Breast epithelium (tissue), 4 donors: ENCODE measurements at regions not wholly inside any gene's neighbourhood (a gene's known extent, or its start where the extent isn't known, plus 50 kb on each side); places are given as distances from the start of the nearest gene placed in this dataset.
"Not testable (repeated sequence)": the region's sequence is repeated elsewhere in the genome, so short reads cannot be mapped to it uniquely, and the experiment has no call there.

Source experiments
- DNase-seq, 2 donors: peaks; one replicate each; pipeline ENCODE4 v3.0.0-alpha.2; 2019; ENCODE audit warnings: low spot score in 2 of 2
- H3K27ac ChIP-seq, 2 donors: fragments of 200-600 bp; sonication (generic) in 1 of 2; one replicate each; pipeline ENCODE4 v1.5.1; 2016 to 2019; ENCODE audit warnings: mild to moderate bottlenecking in 1 of 2
- H3K27me3 ChIP-seq, 2 donors: fragments of 200-600 bp; sonication (generic) in 1 of 2; one replicate each; pipeline versions ENCODE4 v1.5.1 to v1.6.0; 2017 to 2019; ENCODE audit warnings: control low read depth in 1 of 2, mild to moderate bottlenecking in 1 of 2
- H3K36me3 ChIP-seq: fragments of 200-600 bp; one replicate; pipeline ENCODE4 v1.5.1; 2019
- H3K4me1 ChIP-seq, 2 donors: fragments of 200-600 bp; sonication (generic); one replicate each; pipeline ENCODE4 v1.5.1; 2016 to 2019; ENCODE audit warnings: control low read depth in 1 of 2
- H3K4me3 ChIP-seq, 3 donors: fragments of 200-600 bp; sonication (generic); 1 replicate in 2 of 3; 2 replicates in 1 of 3; pipeline ENCODE4 v1.5.1; 2016 to 2019; ENCODE audit warnings: mild to moderate bottlenecking in 3 of 3, moderate library complexity in 2 of 3
- H3K9me3 ChIP-seq, 2 donors: fragments of 200-600 bp; sonication (generic) in 1 of 2; one replicate each; pipeline ENCODE4 v1.5.1; 2016 to 2019; ENCODE audit warnings: control low read depth in 1 of 2
- POLR2A ChIP-seq: fragments of 450-650 bp; IDR thresholded peaks from one replicate; pipeline ENCODE4 v1.6.1; 2016; ENCODE audit warnings: antibody characterized with exemption, mild to moderate bottlenecking, moderate library complexity
- POLR2AphosphoS5 ChIP-seq, 3 donors: sonication (generic); formaldehyde crosslinking; IDR thresholded peaks; one replicate each; pipeline ENCODE4 v1.6.1; 2017; ENCODE audit warnings: antibody characterized with exemption in 3 of 3
- intact Hi-C: fragments of 100-400 bp; cut with DNase I; formaldehyde crosslinking; loops from one replicate; pipeline ENCODE4 v1.15.1; 2023; ENCODE audit warnings: low total_unique reads
- TF ChIP-seq, protein P1 (sequence below), 3 donors: fragments of 450-650 bp; IDR thresholded peaks; one replicate each; pipeline ENCODE4 v1.5.1; 2016 to 2017; ENCODE audit warnings: antibody characterized with exemption in 3 of 3, mild to moderate bottlenecking in 3 of 3, moderate library complexity in 3 of 3

DNA sequence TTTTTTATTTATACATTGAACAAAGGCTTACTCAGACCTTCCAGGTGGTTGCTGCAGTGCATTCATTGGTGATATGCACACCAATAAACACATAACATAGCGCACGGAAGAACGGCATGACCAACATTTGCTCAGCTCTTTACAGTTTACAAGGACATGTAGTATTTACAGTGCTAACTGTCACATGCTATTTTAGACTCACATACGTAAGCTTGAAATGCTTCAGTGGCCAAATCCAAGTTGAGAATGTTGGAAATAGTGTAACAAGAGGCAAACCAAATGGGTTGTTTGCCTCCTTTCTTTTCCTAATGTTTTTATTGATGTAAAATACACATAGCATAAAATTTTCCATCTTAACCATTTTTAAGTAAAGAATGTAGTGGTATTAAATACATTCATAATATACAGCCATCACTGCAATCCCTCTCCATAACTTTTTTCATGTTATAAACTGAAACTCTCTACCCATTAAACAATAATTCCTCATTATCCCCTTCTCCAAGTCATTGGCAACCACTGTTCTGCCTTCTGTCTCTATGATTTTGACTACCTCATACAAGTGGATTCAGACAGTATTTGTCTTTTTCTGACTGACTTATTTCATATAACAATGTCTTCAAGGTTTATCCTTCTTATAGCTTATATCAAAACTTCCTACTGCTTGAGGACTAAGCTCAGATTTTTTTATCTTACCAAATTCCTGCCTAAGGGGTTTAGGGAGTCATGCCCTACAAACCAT lies 1722.9 kb upstream of the AGA start:
- Histone ChIP-seq H3K27ac (no peak overlapping the region), H3K36me3 (no peaks in the 10 kb centered on the region), H3K27me3 (no peaks in the 10 kb centered on the region), H3K4me3 (no peak overlapping the region), H3K4me1 (no peaks in the 10 kb centered on the region), H3K9me3 (no peaks in the 10 kb centered on the region)
- TF ChIP-seq POLR2AphosphoS5 (IDR thresholded peaks at IDR 0.05) (no peak), POLR2A (no peak)
- TF ChIP-seq, protein P1, sequence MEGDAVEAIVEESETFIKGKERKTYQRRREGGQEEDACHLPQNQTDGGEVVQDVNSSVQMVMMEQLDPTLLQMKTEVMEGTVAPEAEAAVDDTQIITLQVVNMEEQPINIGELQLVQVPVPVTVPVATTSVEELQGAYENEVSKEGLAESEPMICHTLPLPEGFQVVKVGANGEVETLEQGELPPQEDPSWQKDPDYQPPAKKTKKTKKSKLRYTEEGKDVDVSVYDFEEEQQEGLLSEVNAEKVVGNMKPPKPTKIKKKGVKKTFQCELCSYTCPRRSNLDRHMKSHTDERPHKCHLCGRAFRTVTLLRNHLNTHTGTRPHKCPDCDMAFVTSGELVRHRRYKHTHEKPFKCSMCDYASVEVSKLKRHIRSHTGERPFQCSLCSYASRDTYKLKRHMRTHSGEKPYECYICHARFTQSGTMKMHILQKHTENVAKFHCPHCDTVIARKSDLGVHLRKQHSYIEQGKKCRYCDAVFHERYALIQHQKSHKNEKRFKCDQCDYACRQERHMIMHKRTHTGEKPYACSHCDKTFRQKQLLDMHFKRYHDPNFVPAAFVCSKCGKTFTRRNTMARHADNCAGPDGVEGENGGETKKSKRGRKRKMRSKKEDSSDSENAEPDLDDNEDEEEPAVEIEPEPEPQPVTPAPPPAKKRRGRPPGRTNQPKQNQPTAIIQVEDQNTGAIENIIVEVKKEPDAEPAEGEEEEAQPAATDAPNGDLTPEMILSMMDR (IDR thresholded peaks at IDR 0.05), result no peak
- no peak for DNase-seq
- intact Hi-C loops, result no loop called here

DNA sequence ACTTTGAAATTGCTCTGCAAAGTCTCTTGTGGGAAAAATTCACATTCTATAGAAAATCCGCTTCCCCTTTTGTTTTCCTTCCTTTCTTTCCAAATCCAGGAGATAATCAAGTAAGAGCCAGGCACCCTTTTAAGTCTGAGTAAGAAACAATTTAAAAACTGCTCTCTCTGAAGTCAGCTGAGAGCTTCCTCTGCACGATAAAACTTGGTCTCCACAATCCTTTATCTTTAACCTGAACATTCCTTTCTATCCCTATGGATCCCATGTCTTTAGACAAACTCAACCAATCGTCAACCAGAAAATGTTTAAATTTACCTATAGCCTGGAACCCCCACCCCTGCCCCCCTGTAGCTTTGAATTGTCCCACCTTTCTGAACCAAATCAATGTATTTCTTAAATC lies 1723.6 kb upstream of the AGA start:
- intact Hi-C loops, result no loop called here
- H3K36me3 ChIP-seq, result no peaks in the 10 kb centered on the region
- H3K4me1 ChIP-seq, result no peaks in the 10 kb centered on the region
- peaks cover 0 to 5% of the 10 kb centered on the region in 2 donors for H3K9me3 ChIP-seq
- no peak overlapping the region for H3K4me3 ChIP-seq
- no peaks in the 10 kb centered on the region for H3K27me3 ChIP-seq
- DNase-seq, result no peak
- no peak overlapping the region for H3K27ac ChIP-seq
- TF ChIP-seq POLR2A (no peak), POLR2AphosphoS5 (IDR thresholded peaks at IDR 0.05) (no peak)
- TF ChIP-seq, protein P1 (IDR thresholded peaks at IDR 0.05), result no peak

DNA sequence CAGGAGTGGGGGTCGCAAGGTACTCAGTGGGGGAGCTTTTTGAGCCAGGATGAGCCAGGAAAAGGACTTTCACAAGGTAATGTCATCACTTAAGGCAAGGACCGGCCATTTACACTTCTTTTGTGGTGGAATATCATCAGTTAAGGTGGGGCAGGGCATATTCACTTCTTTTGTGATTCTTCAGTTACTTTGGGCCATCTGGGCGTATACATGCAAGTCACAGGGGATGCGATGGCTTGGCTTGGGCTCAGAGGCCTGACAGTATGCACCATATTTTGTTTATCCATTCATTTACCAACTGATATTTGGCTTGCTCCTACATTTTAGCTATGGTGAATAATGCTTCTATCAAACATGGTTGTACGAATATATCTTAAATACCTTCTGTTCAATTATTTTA lies 1728.1 kb upstream of the AGA start:
- DNase-seq, H3K4me3 ChIP-seq, H3K27me3 ChIP-seq, intact Hi-C loops, H3K27ac ChIP-seq, H3K36me3 ChIP-seq, H3K4me1 ChIP-seq: not testable (repeated sequence)
- H3K9me3 ChIP-seq, result peaks cover 0 to 16% of the 10 kb centered on the region in 2 donors

DNA sequence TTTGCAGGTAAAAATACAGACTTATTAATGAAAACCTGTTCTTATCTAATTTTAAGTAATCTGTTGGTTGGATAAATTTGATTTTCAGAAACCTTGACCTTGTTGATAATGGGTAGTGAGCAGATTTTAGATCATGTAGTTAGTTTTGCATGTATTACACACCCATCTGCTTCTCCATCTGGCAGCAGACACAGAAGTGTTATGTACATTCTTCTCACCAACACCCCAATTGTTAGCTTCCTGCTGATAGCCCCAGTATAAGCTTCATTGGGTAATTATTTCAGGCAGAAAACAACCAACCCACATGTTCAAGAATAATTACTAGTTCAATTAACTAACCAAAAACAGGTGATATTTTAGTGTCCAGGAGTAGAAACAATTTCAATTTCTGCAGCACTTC lies 1740.5 kb upstream of the AGA start:
- intact Hi-C loops, result no loop called here
- DNase-seq, result no peak
- H3K4me1 ChIP-seq, result no peaks in the 10 kb centered on the region
- TF ChIP-seq POLR2AphosphoS5 (IDR thresholded peaks at IDR 0.05) (no peak), POLR2A (no peak)
- TF ChIP-seq, protein P1 (IDR thresholded peaks at IDR 0.05), result no peak
- H3K9me3 ChIP-seq, result peaks cover 3 to 17% of the 10 kb centered on the region in 2 donors
- H3K4me3 ChIP-seq, result no peak overlapping the region
- no peaks in the 10 kb centered on the region for H3K36me3 ChIP-seq
- H3K27me3 ChIP-seq, result no peaks in the 10 kb centered on the region
- no peak overlapping the region for H3K27ac ChIP-seq

DNA sequence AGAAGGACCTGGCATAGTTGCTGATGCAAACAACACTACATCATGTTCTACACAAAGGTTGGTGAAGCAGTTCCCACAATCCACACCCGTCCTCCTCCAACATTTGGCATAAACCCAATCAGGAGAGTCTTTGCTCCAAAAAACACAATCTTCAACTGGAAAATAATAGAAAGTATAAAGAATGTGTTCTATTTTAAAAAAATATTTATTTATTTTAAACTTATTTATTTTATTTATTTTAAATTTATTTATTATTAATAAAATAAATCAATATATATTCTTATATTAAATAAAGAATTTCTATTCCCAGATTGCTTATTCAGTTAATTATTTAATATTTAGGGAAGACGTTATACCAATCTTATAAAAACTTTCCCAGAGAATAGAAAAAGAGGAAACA lies 1753.7 kb upstream of the AGA start:
- intact Hi-C loops, result no loop called here
- Histone ChIP-seq H3K27ac (no peak overlapping the region), H3K4me3 (no peak overlapping the region), H3K9me3 (no peaks in the 10 kb centered on the region), H3K36me3 (no peaks in the 10 kb centered on the region), H3K27me3 (no peaks in the 10 kb centered on the region), H3K4me1 (no peaks in the 10 kb centered on the region)
- DNase-seq, result no peak
- TF ChIP-seq POLR2A (no peak), POLR2AphosphoS5 (IDR thresholded peaks at IDR 0.05) (no peak)
- TF ChIP-seq, protein P1 (IDR thresholded peaks at IDR 0.05), result no peak
